Skin of body (tissue), 1 donor: ENCODE measurements at regions not wholly inside any gene's neighbourhood (a gene's known extent, or its start where the extent isn't known, plus 50 kb on each side); places are given as distances from the start of the nearest gene placed in this dataset.
"Not testable (repeated sequence)": the region's sequence is repeated elsewhere in the genome, so short reads cannot be mapped to it uniquely, and the experiment has no call there.

ENCODE experiments used
- DNase-seq: peaks from one replicate; lab custom pipeline; 2025; lab: John Stamatoyannopoulos, UW

DNA sequence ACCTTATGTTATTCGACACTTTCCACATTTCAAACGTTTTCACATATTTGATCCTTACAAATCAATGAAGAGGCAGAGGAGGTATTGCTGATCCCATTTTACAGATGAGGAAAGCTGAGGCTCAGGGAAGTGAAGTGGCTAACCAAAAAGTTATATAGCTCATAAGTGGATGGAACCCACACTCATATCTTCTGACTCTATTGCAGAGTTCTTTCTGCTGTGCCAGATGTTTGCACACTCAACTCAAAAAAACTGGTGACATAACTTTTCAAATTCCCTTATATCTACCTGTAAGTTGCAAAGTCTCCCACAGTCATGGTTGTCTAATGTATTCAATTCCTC, 84.0 kb upstream of the SETMAR start:
- no peak for DNase-seq

DNA sequence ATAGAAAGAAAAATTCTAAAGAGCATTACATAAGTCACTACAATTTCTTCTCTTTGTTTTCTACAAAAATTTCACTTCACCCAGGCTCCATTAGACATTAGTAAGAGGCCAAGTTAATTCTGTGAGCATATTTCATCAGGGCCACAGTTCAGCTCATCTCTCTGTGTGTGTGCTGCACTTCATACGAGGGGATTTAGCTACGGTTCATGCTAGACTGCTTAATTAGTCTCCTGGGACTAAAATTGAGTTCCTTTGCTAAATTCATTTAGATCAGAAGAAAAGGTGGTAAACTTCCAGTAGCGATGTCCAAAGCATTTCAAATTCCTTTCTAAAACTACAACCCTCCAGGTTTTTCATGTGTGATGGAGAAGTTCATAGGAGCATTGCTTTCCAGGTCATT, 83.1 kb upstream of the SETMAR start:
- no peak for DNase-seq

DNA sequence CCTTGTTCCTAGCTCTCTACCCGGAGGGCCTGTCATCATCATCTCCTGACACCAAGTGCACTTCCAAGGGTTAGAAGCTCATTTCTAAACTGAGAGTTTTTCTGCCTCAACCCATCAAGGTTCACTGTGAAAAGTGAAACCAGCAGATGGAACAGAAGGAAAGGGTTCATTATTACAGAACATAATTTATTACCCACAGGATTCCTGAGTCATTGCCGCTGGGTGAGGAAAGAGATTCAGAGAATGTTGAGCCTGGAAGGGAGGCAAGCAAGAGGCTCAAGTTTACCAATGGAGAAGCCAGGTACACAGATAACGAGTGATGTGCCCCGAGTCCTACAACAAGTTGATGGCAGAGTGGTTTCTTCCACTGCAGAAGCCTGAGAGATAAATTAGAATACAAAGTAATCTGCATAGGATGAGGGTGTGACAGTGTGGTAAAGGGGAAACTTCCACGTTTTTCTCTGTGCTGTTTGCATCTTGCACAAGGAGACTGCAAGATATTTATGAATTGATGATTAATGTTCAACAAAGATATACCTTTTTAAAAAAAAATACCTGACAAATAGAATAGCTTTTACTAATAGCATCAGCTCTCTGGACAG, 80.5 kb upstream of the SETMAR start:
- DNase-seq: no peak

DNA sequence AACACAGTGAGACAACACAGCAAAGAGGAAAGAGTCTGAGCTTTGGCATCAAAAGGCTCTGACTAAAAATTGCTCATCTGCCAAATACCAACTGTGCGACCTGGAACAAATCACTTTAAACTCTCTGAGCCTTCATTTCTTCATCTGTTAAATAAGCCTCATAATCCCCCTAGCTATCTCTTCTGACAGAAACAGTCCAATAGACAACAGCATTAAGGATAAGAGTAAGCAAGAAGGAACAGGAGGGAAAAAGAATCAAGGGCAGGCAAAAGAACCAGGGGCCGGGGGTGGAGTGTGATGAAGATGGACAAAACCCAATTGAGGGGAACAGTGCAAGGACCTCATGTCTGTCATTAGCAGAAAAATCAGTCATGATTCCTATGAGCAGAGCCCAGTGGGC, 79.4 kb upstream of the SETMAR start:
- DNase-seq: no peak

DNA sequence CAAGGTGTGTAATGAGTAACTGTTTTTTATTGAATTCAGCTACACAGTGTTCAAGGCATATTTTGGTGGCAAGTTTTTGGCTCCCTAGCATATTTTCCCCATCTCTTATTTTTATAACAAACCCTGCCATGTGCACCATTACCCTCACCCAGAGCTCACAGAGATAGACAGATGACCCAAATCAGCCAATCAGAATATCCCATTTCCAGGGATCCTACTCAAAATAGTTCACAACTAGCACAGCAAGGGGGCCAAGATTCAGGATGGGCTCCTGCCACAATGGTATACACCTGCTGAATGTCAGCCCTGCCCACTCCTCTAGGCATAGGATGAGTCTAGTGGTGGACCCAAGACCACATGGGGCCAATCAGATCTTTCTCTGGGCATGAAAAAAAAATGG, 78.8 kb upstream of the SETMAR start:
- no peak for DNase-seq

DNA sequence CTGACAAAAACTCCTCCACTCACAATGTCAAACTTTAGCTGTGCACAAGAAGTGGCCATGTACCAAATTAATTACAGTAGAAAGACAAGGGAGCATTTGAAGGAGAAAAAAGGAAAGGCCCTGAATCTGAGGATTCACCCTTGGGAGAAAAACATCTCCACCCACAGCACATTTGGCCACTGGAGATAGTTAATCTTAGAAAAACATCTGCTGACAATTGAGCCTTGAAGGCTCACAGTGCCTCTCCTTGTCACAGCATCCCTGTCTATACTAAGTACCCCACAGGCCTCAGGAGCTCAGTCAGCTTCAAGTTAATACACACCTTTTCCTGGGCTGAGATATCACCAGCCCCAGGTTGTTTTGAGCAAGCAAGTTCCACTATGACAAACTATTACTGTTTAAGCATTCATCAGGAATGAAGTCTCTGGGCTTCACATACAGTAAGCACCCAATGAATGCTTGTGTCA, 78.1 kb upstream of the SETMAR start:
- no peak for DNase-seq

DNA sequence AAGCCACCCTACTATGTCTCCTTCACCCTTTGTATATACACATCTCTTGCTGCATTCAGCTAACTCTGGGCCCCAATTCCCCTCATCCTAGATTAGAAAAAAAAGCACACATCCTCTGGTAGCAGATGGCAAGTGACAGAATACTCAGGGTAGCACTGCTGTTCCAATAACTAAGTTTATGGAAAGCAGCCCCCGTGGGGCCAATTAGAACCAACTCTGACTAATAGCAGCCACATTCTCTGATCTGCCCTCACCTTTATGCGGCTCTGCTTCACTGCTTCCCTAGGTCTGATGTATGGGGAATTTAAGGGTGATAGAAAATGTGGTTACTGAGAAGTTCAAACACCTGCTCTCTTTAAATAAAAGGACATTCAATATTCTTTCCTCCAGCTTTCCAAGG, 74.9 kb upstream of the SETMAR start:
- no peak for DNase-seq

DNA sequence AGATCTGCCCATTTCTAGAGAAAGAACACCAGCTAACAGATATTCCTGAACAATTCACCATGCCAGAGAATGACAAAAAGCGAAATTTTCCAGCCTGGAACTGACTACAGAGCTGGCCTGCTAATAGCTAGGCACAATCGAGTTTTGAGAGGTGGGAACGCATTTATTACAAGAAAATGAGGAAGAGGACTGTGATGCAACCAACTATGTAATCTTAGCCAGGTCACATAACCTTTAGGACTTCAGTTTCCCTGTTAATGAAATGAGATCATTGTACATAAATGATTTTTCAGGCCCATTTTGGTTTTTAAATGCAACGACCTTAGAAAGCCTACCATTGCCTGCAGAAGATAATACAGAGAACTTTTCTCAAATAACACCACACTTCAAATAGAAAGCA, 72.1 kb upstream of the SETMAR start:
- no peak for DNase-seq

DNA sequence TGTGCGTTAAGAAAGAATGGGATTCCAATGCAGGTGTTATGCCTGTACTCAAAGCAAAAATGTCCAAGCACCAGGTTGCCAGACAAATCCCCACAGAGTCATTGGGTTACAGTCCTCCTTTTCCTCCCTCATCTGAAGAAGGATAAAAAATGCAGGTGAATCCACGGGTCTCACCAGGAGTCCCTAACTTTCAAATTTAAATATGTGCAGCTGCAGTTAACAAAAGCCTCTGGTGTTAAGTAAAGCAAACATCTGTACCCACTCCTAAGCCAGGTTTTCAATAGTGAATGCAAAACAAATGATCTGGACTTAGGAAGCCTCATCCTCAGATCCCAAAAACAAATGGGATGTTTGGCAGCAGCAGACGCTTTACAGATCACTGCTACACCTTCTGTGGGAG, 70.4 kb upstream of the SETMAR start:
- DNase-seq: no peak

DNA sequence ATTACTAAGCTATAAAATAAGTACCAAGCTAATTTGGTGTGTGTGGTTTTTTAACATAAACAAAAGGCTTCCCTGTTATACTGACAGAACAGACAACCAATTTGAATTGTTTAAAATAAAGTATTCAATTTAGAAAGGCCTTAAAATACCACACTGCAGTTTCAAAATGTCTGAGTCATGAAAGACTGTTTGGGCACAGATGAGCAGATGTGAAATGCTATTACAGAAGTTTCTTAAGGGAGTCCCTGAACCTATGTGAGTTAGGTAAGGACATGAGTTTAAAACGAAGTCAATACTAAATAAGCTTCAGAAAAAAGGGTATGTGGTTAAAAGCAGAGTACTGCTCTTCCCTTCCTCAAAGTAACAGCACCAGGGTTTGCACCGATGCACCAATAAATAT, 69.7 kb upstream of the SETMAR start:
- DNase-seq: no peak

DNA sequence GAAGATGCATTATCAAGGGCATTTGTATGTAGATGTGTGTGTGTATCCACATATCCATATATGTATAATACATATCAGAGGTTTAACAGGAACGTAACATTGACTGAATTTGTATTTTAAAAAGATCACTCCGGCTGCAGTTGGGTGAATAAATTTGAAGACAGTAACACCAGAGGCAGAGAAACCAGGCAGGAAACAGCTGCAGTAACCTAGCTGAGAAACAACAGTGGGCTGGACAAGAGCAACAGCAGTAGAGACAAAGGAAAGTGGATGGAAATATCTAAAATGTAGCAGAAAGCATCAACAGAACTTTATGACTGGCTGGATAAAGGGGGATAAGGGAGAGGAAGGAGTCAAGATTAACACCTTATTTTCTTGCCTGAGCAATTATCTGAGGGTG, 68.3 kb upstream of the SETMAR start:
- no peak for DNase-seq

DNA sequence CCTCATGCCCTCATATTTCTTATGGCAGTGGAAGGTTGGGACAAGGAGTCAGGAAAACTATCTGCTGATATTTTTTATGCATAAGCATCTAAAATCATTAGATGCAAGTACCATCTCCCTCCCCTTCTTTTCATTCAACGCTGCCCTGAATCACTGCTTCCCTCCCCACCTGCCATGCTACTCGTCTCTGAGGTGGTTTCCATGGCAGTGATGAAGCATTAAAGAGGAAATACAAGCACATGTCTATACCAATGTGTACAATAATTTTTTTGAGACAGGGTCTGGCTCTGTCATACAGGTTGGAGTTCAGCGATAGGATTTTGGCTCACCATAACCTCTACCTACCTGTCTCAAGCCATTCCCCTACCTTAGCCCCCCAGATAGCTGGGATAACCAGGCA, 67.5 kb upstream of the SETMAR start:
- DNase-seq: no peak

DNA sequence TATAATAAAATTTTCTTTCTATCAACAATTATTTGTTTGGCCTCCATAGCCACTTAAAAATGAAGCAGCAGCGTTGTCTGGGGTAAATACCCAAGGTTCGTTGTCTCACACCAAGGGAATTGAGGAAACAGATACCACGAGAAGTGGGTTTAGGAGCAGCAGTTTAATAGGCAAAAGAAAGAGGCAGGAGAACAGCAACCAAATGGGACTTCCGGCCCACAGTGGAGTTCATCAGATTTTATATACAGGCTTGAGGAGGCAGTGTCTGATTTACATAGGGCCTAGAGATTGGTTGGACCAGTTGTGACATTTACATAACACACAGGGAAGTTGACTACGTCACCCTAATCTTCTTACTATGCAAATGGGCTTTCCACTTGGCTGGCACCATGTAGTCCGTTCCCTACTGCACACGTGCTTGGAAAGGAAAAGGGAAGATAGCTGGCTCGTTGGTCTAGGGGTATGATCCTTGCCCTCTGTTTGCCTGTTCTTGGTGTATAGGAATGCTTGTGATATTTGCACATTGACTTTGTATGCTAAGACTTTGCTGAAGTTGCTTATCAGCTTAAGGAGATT, 61.5 kb upstream of the SETMAR start:
- DNase-seq: no peak

DNA sequence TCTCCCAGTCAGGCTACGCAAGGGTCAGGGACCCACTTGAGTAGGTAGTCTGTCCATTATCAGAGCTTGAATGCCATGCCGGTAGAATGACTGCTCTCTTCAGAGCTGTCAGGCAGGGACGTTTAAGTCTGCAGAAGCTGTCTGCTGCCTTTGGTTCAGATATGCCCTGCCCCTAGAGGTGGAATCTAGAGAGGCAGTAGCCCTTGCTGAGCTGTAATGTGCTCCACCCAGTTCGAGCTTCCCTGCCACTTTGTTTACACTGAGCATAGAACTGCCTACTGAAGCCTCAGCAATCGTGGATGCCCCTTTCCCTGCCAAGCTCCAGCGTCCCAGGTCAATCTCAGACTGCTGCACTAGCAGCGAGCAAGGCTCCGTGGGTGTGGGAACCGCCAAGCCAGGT, 57.5 kb upstream of the SETMAR start:
- DNase-seq: no peak

DNA sequence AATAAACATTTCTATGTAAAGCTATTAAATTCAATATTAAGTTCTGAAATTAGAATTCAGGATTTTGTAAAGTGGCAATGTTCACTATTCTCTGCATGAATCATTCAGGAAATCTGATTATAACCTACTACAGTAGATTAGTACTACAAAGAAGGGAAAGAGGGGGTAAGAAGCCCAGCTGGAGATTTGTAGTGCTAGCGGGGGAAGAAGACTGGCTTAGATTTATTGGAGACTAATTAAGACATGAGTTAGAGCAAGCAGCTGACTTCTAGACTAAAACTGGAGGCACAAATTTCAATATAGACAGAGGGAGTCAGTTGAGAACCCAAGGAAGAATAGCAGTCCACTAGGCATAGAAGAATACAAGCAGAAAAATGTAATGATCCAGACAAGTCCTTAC, 55.8 kb upstream of the SETMAR start:
- no peak for DNase-seq

DNA sequence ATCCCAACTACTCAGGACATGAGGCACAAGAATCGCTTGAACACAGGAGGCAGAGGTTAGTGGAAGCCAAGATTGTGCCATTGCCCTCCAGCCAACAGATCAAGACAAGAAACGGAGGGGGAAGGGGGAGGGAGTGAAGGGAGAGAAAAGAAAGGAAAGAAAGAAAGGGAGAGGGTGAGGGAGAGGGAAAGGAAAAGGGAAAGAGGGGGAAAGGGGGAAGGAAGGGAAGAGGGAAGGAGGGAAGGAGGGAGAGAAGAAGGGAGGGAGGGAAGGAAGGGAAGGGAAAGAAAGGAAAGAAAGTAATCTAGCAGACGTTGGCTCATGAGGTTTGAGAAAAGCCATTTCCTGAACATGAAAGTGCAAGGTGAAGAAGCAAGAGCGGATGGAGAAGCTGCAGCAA, 53.1 kb upstream of the SETMAR start:
- no peak for DNase-seq

DNA sequence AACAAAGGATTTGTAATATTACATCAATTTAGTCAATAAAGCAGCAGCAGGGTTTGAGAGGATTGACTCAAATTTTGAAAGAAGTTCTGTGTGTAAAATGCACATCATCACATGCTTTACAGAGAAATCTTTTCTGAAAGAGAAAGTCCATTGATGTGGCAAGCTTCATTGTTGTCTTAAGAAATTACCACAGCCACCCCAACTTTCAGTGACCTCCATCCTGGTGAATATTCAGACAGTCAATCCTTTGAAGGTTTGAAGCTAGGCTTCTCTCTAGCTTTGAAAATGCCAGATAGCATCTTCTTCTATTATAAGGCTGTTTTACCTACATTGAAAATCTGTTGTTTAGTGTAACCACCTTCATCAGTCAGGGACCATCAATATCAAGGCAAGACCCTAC, 51.8 kb upstream of the SETMAR start:
- DNase-seq: no peak

DNA sequence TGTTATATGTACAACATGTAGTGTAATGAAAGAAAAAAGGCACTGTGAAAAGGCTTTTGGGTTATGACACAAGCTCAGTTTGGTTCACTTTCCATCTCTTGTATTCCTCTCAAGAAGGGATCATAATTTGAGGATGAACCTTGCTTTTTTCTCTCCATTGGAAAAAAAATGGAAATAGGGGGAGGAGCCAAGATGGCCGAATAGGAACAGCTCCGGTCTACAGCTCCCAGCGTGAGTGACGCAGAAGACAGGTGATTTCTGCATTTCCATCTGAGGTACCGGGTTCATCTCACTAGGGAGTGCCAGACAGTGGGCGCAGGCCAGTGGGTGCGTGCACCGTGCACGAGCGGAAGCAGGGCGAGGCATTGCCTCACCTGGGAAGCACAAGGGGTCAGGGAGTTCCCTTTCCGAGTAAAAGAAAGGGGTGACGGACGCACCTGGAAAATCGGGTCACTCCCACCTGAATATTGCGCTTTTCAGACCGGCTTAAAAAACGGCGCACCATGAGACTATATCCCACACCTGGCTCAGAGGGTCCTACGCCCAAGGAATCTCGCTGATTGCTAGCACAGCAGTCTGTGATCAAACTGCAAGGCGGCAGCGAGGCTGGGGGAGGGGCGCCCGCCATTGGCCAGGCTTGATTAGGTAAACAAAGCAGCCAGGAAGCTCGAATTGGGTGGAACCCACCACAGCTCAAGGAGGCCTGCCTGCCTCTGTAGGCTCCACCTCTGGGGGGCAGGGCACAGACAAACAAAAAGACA, 49.9 kb upstream of the SETMAR start:
- not testable (repeated sequence) for DNase-seq
